ENCODE measurements at regions not wholly inside any gene's neighbourhood (a gene's known extent, or its start where the extent isn't known, plus 50 kb on each side); places are given as distances from the start of the nearest gene placed in this dataset.

DNA sequence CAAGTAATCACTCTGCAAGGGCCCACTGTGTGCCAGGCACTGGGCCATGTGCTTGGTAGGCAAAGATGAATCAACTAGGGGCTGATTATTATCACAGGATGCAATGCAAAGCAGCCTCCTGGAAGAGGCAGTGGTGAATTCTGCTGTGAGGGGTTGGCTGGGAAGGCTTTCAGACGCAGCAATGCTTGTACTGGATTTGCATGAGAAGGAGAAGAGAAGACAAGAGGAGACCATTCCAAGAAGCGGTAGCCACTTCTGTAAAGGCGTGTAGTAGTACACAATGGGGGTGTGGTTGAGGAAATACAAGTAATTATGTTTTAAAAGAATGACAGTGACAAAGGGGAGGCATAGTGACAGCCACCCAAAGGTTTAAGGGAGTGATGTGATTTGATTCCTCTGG is 502.7 kb downstream of the PLCL1 start:
- WGBS (ENCODE audit: insufficient coverage): 65% methylated on average over 3 of the region's 3 CpGs
- H3K4me3 ChIP-seq (ENCODE audit: low read depth, low read length): no peak overlapping the region
- no peak overlapping the region for H3K27ac ChIP-seq (ENCODE audit: low read depth, low read length)
- H3K36me3 ChIP-seq (ENCODE audit: control insufficient read depth, insufficient read depth, low read length): no peaks in the 10 kb centered on the region
- no peaks in the 10 kb centered on the region for H3K9me3 ChIP-seq (ENCODE audit: control insufficient read depth, insufficient read depth, low read length)
- DNase-seq (ENCODE audit: low read depth in 4 of 6, low spot score in 6 of 6): no peak
- H3K27me3 ChIP-seq (ENCODE audit: control insufficient read depth, insufficient read depth, low read length): peaks cover 3% of the 10 kb centered on the region
- H3K4me1 ChIP-seq (ENCODE audit: control insufficient read depth, insufficient read depth, low read length): no peaks in the 10 kb centered on the region

- Histone ChIP-seq H3K4me1 (ENCODE audit: control insufficient read depth, insufficient read depth, low read length) (no peaks in the 10 kb centered on the region), H3K4me3 (ENCODE audit: low read depth, low read length) (no peak overlapping the region), H3K36me3 (ENCODE audit: control insufficient read depth, insufficient read depth, low read length) (no peaks in the 10 kb centered on the region), H3K9me3 (ENCODE audit: control insufficient read depth, insufficient read depth, low read length) (no peaks in the 10 kb centered on the region), H3K27ac (ENCODE audit: low read depth, low read length) (no peak overlapping the region), H3K27me3 (ENCODE audit: control insufficient read depth, insufficient read depth, low read length) (no peaks in the 10 kb centered on the region)
- DNase-seq (ENCODE audit: low read depth in 4 of 6, low spot score in 6 of 6): no peak
- WGBS (ENCODE audit: insufficient coverage): 100% methylated on average over 2 of the region's 4 CpGs
Observed at GRCh38 chr2:198304859-198305258, 500.5 kb downstream of the PLCL1 start.

DNA sequence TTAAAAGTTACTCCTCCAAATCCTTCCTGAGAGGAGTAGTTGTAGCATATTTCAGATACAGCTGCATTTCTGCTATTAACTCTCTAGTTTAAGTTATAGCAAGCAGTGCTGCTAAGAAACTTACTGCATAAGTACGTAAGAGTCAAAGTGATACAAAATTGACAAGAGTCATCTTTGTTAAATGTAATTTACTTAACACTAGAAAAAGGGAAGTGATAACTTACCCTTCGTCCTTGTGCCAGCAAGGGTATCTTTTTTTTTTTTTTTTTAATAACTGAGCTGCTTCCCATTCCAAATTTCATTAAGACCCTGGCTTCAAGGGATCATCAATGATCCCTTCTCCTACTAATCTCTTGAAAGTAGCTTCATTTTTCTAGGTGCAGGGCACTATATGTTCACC is 493.0 kb downstream of the PLCL1 start:
- H3K36me3 ChIP-seq (ENCODE audit: control insufficient read depth, insufficient read depth, low read length): no peaks in the 10 kb centered on the region
- no peak overlapping the region for H3K27ac ChIP-seq (ENCODE audit: low read depth, low read length)
- DNase-seq (ENCODE audit: low read depth in 4 of 6, low spot score in 6 of 6): no peak
- WGBS (ENCODE audit: insufficient coverage): no CpG with 5 or more reads among the region's 2 CpGs
- no peaks in the 10 kb centered on the region for H3K4me1 ChIP-seq (ENCODE audit: control insufficient read depth, insufficient read depth, low read length)
- no peaks in the 10 kb centered on the region for H3K27me3 ChIP-seq (ENCODE audit: control insufficient read depth, insufficient read depth, low read length)
- H3K4me3 ChIP-seq (ENCODE audit: low read depth, low read length): no peak overlapping the region
- no peaks in the 10 kb centered on the region for H3K9me3 ChIP-seq (ENCODE audit: control insufficient read depth, insufficient read depth, low read length)

DNA sequence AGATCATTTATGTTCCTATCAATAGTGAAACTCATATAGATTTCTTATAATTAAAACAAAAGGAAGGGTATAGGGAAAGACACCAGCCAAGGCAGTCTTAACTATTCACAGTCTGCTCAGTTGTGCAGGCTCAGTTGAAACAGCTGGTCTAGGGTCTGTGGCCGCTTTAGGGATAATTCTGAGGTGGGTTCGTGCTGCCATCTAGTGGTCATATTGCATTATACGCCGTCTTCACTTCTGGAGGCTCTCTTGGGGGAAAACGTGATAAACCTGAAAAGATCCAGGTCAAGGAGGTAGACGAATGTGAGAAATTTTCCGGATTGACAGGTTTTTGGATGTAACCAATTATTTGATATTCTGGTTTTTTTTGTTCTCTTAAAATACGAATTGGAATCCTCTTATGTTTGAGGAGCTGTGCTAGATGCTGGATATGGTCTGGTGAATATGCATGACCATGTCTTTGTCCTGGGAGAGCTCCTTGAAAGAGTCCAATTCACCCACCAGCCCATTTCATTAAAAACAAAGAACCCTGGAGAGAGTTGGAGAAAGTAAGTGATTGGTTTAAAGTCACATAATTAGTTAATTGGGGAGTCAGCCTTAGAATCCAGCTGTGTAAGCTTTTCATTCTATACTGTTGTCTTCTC is 492.4 kb downstream of the PLCL1 start:
- H3K9me3 ChIP-seq (ENCODE audit: control insufficient read depth, insufficient read depth, low read length): no peaks in the 10 kb centered on the region
- WGBS (ENCODE audit: insufficient coverage): 0% methylated on average over 7 of the region's 8 CpGs
- DNase-seq (ENCODE audit: low read depth in 4 of 6, low spot score in 6 of 6): peak; percentile 66 to 97 (median 84)
- H3K4me3 ChIP-seq (ENCODE audit: low read depth, low read length): no peak overlapping the region
- H3K27me3 ChIP-seq (ENCODE audit: control insufficient read depth, insufficient read depth, low read length): no peaks in the 10 kb centered on the region
- H3K4me1 ChIP-seq (ENCODE audit: control insufficient read depth, insufficient read depth, low read length): no peaks in the 10 kb centered on the region
- H3K36me3 ChIP-seq (ENCODE audit: control insufficient read depth, insufficient read depth, low read length): no peaks in the 10 kb centered on the region
- H3K27ac ChIP-seq (ENCODE audit: low read depth, low read length): no peak overlapping the region

DNA sequence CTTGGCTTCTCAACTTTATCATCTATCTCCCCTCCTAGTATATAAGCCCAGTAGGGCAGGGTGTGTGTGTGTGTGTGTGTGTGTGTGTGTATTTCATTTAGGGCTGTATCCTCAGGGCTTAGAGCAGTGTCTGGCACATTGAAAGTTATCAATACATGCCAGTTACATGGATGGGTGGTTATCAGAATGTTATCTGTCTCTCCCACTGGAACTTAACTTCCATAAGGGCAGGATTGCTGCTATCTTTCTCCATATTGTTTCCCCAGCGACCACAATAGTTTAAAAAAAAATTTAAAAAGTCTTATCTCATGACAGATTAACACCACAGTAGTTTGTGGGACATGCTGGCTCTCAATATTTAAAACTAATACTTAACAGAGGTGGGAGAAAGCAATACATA is 488.9 kb downstream of the PLCL1 start:
- WGBS (ENCODE audit: insufficient coverage): no CpG with 5 or more reads among the region's 1 CpG
- H3K36me3 ChIP-seq (ENCODE audit: control insufficient read depth, insufficient read depth, low read length): no peaks in the 10 kb centered on the region
- no peak overlapping the region for H3K27ac ChIP-seq (ENCODE audit: low read depth, low read length)
- H3K27me3 ChIP-seq (ENCODE audit: control insufficient read depth, insufficient read depth, low read length): no peaks in the 10 kb centered on the region
- H3K9me3 ChIP-seq (ENCODE audit: control insufficient read depth, insufficient read depth, low read length): no peaks in the 10 kb centered on the region
- H3K4me1 ChIP-seq (ENCODE audit: control insufficient read depth, insufficient read depth, low read length): no peaks in the 10 kb centered on the region
- no peak overlapping the region for H3K4me3 ChIP-seq (ENCODE audit: low read depth, low read length)
- DNase-seq (ENCODE audit: low read depth in 4 of 6, low spot score in 6 of 6): no peak

- no peak overlapping the region for H3K27ac ChIP-seq (ENCODE audit: low read depth, low read length)
- WGBS (ENCODE audit: insufficient coverage): 85% methylated on average over 2 of the region's 3 CpGs
- no peaks in the 10 kb centered on the region for H3K9me3 ChIP-seq (ENCODE audit: control insufficient read depth, insufficient read depth, low read length)
- H3K27me3 ChIP-seq (ENCODE audit: control insufficient read depth, insufficient read depth, low read length): no peaks in the 10 kb centered on the region
- no peak overlapping the region for H3K4me3 ChIP-seq (ENCODE audit: low read depth, low read length)
- peak in 1 of 6 donors; percentile 75 for DNase-seq (ENCODE audit: low read depth in 4 of 6, low spot score in 6 of 6)
- H3K4me1 ChIP-seq (ENCODE audit: control insufficient read depth, insufficient read depth, low read length): no peaks in the 10 kb centered on the region
- no peaks in the 10 kb centered on the region for H3K36me3 ChIP-seq (ENCODE audit: control insufficient read depth, insufficient read depth, low read length)
Observed at GRCh38 chr2:198289811-198290210, 485.4 kb downstream of the PLCL1 start.

DNA sequence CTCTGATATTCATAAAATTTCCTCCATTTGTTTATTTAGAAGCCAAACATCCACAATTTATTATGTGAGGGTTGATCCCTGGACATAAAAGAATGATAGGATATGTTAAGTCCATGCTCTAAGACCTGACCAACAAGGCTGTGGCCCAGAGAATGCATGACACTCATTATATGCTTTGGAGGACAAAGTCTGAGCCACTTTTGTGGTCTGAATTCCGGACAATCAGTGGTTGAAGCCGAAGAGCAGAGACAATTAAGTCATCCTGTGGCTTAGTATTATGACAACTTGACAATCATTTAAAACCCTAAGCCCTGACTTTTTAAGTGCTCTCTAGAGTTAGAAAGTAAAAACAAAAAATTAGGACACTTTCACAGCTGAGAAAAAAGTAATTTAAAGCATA is 483.3 kb downstream of the PLCL1 start:
- whole genome bisulfite sequencing (ENCODE audit: insufficient coverage): no CpG with 5 or more reads among the region's 2 CpGs
- H3K27me3 ChIP-seq (ENCODE audit: control insufficient read depth, insufficient read depth, low read length): no peaks in the 10 kb centered on the region

GRCh38 chr2:198285216-198285615 is 480.8 kb downstream of the PLCL1 start:
- Histone ChIP-seq H3K9me3 (ENCODE audit: control insufficient read depth, insufficient read depth, low read length) (no peaks in the 10 kb centered on the region), H3K27ac (ENCODE audit: low read depth, low read length) (no peak overlapping the region), H3K36me3 (ENCODE audit: control insufficient read depth, insufficient read depth, low read length) (no peaks in the 10 kb centered on the region), H3K27me3 (ENCODE audit: control insufficient read depth, insufficient read depth, low read length) (no peaks in the 10 kb centered on the region), H3K4me1 (ENCODE audit: control insufficient read depth, insufficient read depth, low read length) (no peaks in the 10 kb centered on the region), H3K4me3 (ENCODE audit: low read depth, low read length) (no peak overlapping the region)
- DNase-seq (ENCODE audit: low read depth in 4 of 6, low spot score in 6 of 6): no peak
- WGBS (ENCODE audit: insufficient coverage): 77% methylated on average over 5 of the region's 5 CpGs

More for the DNA sequence above, 483.3 kb downstream of the PLCL1 start:
- Histone ChIP-seq H3K27ac (ENCODE audit: low read depth, low read length) (no peak overlapping the region), H3K36me3 (ENCODE audit: control insufficient read depth, insufficient read depth, low read length) (no peaks in the 10 kb centered on the region), H3K4me1 (ENCODE audit: control insufficient read depth, insufficient read depth, low read length) (no peaks in the 10 kb centered on the region), H3K4me3 (ENCODE audit: low read depth, low read length) (no peak overlapping the region), H3K9me3 (ENCODE audit: control insufficient read depth, insufficient read depth, low read length) (no peaks in the 10 kb centered on the region)
- DNase-seq (ENCODE audit: low read depth in 4 of 6, low spot score in 6 of 6): no peak

DNA sequence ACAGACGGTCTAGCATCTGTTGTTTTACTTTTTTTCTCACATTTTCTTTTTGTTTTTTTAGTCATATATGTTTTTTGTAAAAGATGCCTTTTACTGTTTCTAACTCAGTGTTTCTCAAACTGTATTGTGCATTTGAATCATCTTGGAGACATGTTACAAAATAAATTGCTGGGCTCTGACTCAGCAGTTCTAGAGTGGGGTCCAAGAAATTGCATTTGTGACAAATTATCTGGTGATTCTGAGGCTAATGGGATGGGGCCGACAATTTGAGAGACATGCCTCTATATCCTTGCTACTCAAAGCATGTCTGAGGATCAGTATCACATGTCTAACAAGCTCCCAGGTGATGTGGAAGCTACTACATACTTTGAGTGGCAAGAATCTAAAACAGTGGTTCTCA is 478.8 kb downstream of the PLCL1 start:
- Histone ChIP-seq H3K27me3 (ENCODE audit: control insufficient read depth, insufficient read depth, low read length) (no peaks in the 10 kb centered on the region), H3K36me3 (ENCODE audit: control insufficient read depth, insufficient read depth, low read length) (no peaks in the 10 kb centered on the region), H3K4me3 (ENCODE audit: low read depth, low read length) (no peak overlapping the region), H3K9me3 (ENCODE audit: control insufficient read depth, insufficient read depth, low read length) (no peaks in the 10 kb centered on the region), H3K27ac (ENCODE audit: low read depth, low read length) (no peak overlapping the region), H3K4me1 (ENCODE audit: control insufficient read depth, insufficient read depth, low read length) (no peaks in the 10 kb centered on the region)
- WGBS (ENCODE audit: insufficient coverage): no CpG with 5 or more reads among the region's 2 CpGs
- DNase-seq (ENCODE audit: low read depth in 4 of 6, low spot score in 6 of 6): no peak

- no peak overlapping the region for H3K4me3 ChIP-seq (ENCODE audit: low read depth, low read length)
- WGBS (ENCODE audit: insufficient coverage): 61% methylated on average over 2 of the region's 3 CpGs
- no peak overlapping the region for H3K27ac ChIP-seq (ENCODE audit: low read depth, low read length)
- DNase-seq (ENCODE audit: low read depth in 4 of 6, low spot score in 6 of 6): no peak
- no peaks in the 10 kb centered on the region for H3K9me3 ChIP-seq (ENCODE audit: control insufficient read depth, insufficient read depth, low read length)
- H3K4me1 ChIP-seq (ENCODE audit: control insufficient read depth, insufficient read depth, low read length): no peaks in the 10 kb centered on the region
- no peaks in the 10 kb centered on the region for H3K27me3 ChIP-seq (ENCODE audit: control insufficient read depth, insufficient read depth, low read length)
- H3K36me3 ChIP-seq (ENCODE audit: control insufficient read depth, insufficient read depth, low read length): no peaks in the 10 kb centered on the region
Observed at GRCh38 chr2:198282061-198282460, 477.7 kb downstream of the PLCL1 start.

All from spinal cord (tissue), 9 donors.